Choroid plexus epithelial cell (primary cell): ENCODE measurements at regions not wholly inside any gene's neighbourhood (a gene's known extent, or its start where the extent isn't known, plus 50 kb on each side); places are given as distances from the start of the nearest gene placed in this dataset.
A peak's percentile ranks its signal among the peaks of the same experiment; 100 is the strongest.

ENCODE experiments used
- DNase-seq: peaks from one replicate; pipeline ENCODE4 v3.0.0-alpha.2; 2010; ENCODE audit warnings: low read depth
- H3K4me3 ChIP-seq: 2 replicates; pipeline ENCODE4 v1.5.1; 2011; ENCODE audit warnings: low read depth, mild to moderate bottlenecking, control low read depth, low read length, moderate library complexity
- CTCF ChIP-seq: conservative IDR thresholded peaks from 2 replicates; pipeline ENCODE4 v1.5.1; 2011; ENCODE audit warnings: low read depth, mild to moderate bottlenecking, control low read depth, inconsistent platforms, low read length, moderate library complexity

- H3K4me3 ChIP-seq, result no peak overlapping the region
- no peak for TF ChIP-seq CTCF
- DNase-seq, result peak; percentile 25
Observed at GRCh38 chr6:120198033-120198432, 848.5 kb upstream of the MAN1A1 start.

GRCh38 chr6:120186080-120186479, 836.5 kb upstream of the MAN1A1 start:
- H3K4me3 ChIP-seq, result no peak overlapping the region
- DNase-seq, result no peak
- no peak for TF ChIP-seq CTCF

- H3K4me3 ChIP-seq, result no peak overlapping the region
- no peak for DNase-seq
- no peak for TF ChIP-seq CTCF
Observed at GRCh38 chr6:120173250-120173649, 823.7 kb upstream of the MAN1A1 start.

- no peak for DNase-seq
- TF ChIP-seq CTCF, result no peak
- no peak overlapping the region for H3K4me3 ChIP-seq
Observed at GRCh38 chr6:120164531-120164930, 815.0 kb upstream of the MAN1A1 start.

- no peak for TF ChIP-seq CTCF
- no peak overlapping the region for H3K4me3 ChIP-seq
- no peak for DNase-seq
Observed at GRCh38 chr6:120157873-120158272, 808.3 kb upstream of the MAN1A1 start.

GRCh38 chr6:120147071-120147871, 797.7 kb upstream of the MAN1A1 start:
- DNase-seq, result no peak
- no peak overlapping the region for H3K4me3 ChIP-seq
- TF ChIP-seq CTCF, result no peak

GRCh38 chr6:120141601-120142000, 792.0 kb upstream of the MAN1A1 start:
- DNase-seq, result no peak
- no peak for TF ChIP-seq CTCF
- no peak overlapping the region for H3K4me3 ChIP-seq
